SK-N-DZ (cell line): ENCODE measurements at regions not wholly inside any gene's neighbourhood (a gene's known extent, or its start where the extent isn't known, plus 50 kb on each side); places are given as distances from the start of the nearest gene placed in this dataset.
"Not testable (repeated sequence)": the region's sequence is repeated elsewhere in the genome, so short reads cannot be mapped to it uniquely, and the experiment has no call there.

Experiments used
- DNase-seq: peaks from one replicate; pipeline ENCODE4 v3.0.0-alpha.2; 2015; ENCODE audit warnings: low spot score

DNA sequence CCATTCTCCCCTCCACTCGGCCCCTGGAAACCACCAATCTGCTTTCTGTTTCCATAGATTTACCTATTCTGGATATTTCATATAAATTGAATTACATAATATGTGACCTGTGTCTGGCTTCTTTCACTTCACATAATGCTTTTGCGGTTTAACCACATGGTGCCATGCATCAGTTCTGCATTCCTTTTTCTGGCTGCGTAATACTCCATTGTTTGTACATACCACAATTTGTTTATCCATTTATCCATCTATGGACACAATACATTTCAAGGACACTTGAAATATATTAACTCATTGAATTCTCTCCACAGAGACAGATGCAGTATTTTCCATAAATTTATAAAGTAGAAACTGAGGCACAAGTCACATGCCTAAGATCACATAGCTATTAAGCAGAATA is 110.3 kb upstream of the ETV6 start:
- no peak for DNase-seq

DNA sequence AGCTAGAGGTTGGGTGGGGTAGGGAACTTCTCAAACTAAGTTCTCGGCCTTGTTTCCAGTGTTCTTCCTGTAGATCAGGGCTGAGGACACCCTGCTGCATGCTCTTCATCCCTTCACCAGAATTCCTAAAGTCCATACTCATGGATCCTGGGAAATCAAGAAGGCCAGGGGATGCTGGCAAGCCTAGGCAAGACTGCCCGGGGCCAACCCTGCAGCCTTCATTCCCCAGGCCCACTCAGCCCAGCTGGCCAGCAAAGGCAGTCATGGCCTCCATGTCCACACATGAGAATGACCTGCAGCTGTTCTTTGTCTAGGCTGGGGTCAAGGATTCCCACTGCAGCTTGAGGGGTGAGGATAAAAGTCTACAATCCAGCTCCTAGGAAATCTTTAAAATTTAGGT is 109.3 kb upstream of the ETV6 start:
- DNase-seq: no peak

DNA sequence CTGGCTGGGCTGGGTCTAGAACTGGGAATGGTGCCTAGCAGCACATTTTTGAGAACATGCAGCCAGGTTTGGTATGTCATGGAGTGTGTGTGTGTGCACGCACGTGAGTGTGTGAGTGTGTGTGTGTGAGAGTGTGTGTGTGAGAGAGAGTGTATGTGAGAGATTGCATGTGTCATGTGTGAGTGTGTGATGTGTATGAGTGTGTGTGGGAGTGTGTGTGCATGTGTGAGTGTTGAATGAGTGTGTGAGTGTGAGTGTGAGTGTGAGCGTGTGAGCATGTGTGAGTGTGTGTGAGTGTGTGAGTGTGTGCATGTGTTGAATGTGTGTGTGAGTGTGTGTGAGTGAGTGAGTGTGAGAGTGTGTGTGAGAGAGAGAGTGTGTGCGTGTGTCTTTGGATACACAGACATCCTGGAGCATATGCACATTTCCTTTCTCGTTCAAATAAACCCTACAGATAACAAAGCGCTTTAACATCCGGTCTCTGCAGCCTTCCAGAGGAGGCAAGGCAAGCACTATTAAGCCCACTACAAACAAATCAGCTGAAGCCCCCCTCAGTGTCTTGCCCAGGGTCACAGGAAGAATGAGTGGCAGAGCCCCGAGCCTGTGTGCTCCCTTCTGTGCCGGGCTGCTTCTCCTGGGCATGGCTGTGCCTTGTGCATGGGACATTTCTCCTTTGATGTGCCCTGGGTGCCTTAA is 108.7 kb upstream of the ETV6 start:
- no peak for DNase-seq

DNA sequence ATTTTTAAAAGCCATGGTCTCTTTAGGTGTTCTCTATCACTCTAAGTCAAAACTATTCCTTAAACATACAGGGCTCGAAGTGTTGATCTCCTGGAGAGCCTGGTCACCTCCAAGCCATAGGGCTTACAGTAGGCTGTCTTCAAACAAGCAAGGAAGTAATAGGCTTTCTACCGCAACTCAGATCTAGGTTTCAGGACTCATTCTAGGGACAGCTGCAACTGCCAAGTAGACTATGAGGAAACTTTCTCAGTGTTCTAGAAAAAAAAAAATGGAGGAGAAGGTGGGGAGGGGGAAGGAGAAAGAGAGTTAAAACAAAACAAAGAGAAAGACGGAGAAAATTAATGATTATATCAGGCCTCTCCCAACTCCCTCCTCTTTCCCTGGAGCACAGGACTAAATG is 106.9 kb upstream of the ETV6 start:
- no peak for DNase-seq

DNA sequence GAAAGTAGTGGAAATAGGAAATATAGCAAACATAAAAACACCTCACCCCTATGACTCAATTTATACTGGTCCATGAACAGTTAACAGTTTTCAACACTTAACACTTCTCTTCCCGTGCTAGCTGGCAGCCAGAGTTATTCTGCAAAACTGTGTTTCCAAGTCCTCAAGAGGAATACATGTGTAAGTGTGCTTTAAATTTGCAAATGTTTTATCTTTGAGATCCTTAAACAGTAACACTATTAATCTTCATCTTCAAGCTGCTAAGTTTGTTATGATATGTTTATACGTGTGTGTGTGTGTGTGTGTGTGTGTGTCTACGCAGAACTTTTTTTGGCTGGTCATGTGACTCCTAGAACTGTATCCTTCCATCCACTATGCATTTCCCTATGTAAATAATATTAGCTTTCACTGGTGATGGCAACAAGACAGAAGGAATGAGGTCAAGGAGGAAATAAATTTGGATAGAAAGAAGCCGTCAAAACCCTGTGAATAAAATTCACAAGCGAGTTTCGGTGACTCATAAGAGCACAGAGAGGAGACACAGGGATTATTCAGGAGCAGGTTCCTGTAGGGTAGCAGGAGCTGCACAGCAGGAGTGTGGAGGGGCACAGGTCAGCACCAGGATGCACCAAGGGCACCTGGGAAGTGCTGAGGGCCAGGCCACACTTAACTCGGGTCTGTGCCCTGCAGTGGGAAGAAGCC is 105.9 kb upstream of the ETV6 start:
- no peak for DNase-seq

DNA sequence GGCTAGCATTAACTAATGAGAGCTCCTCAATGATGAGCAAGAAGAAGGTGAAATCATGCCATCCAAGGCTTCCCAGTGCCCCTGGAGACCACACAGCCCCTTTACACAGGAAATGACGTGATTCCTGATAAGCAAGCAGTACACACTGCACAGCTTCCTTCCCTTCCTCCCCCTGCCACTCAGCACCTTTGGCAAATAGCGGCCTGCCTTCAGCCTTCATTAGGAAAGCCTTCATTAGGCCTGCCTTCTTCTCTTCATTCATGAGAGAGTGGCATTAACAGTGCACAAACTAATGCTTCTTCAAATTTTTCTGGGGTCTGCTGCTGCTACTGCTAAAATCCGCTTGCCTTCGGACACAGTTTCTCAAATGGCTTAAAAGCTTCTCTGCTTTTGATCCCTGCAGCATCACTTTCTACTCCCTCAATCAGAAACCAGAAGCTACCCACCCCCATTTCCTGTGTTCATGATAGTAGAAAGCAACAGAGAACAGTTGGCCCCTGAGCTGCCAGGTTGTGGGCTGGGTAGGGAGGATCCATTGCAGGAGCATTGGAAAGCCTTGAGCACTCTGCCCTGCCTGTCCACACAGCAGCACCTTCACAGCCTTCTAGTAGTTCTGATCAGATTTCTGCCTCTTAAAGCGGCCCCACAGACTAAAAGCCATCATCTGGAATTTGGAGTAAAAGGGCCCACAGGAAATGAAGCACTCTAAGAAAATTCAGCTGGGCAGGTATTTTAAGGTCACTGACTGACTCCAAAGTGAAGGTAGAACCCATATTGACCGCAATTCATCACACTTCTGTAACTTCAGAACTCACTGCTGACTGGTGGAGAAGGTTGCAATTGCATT is 103.8 kb upstream of the ETV6 start:
- DNase-seq: no peak

DNA sequence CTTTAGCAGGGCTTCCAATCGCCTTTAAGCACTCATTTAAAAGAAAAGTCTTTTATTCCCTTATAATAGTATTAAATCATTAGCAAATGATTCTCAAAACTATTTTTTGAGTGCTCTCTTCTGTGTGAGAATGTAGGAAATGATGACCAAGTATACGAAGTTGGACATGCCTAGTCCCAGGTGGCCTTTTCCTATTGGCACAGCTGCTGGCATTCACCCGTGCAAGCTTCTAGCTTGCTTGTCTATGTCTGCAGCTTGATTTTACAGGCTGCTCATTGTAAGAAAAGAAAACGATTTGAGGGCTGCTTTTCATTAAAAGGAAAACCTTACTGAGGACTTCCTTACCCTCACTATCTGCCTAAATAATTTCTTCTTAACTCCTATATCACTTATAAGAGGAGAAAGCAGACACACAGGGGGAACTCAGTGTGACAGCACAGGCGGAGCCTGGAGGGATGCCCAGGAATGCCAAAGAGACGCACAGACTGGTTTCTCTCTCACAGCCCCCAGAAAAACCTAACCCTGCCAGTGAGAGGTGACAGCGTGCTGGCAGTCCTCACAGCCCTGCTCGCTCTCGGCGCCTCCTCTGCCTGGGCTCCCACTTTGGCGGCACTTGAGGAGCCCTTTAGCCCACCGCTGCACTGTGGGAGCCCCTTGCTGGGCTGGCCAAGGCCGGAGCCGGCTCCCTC is 102.7 kb upstream of the ETV6 start:
- DNase-seq: not testable (repeated sequence)

DNA sequence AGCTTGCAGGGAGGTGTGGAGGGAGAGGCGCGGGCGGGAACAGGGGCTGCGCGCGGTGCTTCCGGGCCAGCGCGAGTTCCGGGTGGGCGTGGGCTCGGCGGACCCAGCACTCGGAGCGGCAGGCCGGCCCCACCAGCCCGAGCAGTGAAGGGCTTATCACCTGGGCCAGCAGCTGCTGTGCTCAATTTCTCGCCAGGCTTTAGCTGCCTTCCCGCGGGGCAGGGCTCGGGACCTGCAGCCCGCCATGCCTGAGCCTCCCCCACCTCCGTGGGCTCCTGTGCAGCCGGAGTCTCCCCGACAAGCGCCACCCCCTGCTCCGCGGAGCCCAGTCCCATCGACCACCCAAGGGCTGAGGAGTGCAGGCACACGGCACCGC is 102.2 kb upstream of the ETV6 start:
- DNase-seq: not testable (repeated sequence)

DNA sequence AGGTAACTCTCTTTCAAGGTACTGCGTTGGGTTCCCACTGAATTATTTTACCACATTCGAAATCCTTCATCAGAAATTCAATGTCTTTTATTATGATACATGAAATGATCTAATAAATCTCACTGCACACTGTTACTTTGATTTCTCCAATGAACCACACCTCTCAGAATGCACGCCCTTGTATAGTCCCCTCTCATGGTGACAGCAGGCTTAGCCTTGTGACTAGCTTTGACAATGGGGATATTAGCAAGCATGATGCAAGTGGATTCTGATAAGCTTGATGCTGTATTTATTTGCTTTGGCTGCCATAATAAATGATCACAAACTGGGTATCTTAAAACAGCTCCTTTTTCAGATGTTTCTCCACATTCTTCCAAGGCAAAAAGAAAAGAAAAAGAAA is 100.4 kb upstream of the ETV6 start:
- DNase-seq: no peak

DNA sequence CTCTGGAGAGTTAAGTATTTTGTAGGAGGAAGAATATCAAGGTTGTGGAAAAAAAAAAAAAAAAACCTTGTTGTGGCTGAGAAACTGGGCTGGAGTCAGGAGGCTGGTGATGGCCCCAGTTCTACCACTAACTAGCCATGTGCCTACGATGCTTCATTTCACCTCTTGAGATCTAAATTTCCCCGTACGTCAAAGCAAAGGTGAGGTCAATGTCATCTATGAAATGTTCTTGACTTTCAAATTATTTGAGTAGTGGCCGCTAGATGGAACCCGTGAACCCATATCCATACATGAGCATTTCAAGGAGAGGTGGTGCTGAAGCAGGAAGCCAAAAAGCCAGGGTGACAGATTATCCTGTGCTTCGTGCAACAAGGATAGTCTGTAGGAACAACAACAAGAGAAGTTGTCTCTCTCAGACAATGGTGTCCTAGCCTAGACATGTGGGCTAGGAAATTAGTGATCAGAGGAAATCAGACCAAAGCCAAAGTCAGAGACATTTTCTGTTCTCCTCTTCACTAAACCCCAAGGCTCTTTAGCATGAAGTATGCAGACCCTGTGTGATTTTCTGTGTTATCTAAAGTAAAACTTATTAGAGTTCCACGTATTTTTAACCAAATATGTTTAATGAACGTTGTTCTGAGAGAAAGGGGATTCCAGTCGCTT is 95.5 kb upstream of the ETV6 start:
- DNase-seq: peak; percentile 75

DNA sequence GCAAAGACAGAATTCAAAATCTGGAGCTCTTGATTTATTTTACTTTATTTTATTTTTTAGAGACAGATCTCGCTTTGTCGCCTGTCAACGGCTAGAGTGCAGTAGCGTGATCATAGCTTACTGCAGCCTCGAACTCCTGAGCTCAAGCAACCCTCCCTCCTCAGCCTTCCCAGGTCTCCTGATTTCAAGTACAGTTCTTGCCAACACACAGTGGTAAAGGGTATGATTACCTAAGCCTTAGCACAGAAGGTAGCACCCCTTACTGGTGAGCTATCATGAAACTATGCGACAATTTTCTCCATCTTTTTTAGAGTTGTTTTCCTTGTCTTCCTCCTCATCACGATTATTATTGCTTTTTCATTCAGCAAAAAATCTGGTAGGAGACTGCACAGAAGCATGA is 94.3 kb upstream of the ETV6 start:
- DNase-seq: no peak

DNA sequence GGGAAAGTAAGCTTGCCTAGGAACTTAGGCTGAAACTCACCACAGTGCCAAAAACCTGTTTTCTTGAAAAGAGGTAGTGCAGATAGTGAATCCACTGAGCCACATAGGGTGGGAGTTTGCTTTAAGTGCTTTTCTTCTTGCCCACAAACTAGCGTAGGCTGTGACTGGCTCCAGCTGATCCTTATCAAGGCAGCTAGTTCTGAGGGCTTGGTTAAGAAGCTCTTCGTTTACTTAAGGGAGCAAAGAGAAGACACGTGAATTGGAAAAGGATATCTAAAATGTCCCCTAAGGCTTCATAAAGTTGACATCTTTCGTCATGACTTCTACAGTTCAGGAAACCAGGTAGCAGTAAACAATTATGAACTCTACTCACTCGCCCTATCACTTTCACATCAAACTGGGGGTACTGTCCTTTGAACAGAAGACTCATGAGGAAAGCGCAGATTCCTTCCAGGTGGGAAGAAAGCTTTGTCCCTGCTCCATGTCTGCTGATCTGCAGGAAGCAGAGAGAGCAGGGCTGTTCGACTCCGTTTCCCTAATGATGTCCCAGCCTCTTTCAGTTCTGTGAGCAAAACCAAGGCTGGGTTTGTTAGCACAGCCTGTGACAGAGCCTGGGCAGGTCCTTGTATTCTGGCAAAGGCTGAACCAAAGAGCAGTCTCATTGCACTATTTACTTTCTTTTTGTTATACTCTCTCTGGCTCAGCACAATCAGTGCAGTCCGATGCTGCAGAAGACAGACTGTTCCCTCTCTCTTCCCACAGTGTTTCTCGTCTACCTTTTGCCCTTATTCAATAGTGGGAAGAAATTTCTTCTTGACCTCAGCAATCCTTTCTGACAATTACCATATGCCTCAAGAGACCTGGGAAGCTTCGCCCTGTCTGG is 93.5 kb upstream of the ETV6 start:
- peak; percentile 27 for DNase-seq

DNA sequence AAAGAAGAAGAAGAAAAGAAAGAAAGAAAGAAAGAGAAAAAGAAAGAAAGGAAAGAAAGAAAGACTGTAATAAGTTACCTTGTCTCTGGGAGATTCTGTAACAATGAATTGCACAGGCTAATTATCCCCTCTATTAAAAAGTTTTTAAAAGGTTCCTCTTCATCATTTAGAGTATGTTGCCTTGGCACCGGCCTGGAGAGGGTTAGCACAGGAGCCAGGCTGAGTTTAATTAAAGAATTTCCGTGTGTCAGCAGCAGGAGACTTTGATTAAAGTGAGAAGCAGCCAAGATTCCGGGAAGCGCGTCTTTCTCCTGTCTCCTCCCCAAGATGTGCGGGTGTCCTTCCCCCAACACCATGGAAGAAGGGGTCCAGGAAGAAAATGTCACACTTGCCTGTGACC is 92.8 kb upstream of the ETV6 start:
- no peak for DNase-seq

DNA sequence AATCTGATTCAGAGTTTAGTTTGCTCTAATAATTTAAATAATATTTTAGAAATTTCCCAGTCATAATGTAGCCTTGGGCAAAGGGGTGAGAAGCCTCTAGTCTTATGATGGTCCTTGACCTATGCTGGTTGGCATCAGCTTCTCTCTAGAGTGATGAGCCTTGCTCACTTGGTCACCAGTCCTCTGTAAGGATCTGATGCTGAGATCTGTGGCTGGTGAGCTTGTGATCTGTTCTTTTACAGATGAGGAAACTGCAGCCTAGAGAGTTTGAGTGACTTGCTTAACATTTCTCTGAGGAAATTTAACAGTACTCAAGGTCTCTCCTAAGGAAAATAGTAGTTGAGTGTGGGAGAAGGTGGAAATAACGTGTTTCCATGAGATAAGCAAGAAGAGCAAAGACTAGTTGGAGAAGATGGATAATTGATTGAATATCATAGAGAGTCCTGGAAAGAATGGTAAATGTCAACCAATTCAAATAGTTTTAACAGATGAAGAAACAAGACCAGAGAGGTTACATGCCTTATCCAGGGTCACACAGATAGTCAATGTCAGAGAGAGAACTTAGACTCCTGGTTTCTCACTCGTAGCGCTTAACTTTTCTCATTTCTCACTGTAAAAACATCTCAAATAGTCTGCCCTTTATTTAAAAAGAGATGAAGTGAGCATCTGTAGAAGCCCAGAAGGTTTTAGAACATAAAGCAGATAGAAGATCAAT is 89.7 kb upstream of the ETV6 start:
- DNase-seq: no peak

DNA sequence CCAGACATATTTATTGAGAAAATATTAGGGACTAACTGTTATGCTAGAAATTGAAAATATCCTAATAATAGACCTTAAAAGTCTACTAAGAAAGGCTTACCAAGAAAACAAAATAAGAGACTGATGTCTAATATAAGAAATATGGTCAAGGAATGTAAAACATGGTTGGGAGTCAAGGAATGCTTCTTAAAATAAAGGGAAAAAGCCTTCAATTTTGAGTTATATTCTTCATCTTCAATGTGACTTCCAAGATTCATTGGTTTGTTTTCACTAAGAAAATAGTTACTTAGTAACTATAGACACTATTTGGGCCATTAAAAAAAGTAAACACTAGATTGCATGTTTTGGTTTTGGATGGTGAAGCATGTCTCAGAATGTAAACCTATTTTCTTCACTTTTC is 88.1 kb upstream of the ETV6 start:
- DNase-seq: no peak

DNA sequence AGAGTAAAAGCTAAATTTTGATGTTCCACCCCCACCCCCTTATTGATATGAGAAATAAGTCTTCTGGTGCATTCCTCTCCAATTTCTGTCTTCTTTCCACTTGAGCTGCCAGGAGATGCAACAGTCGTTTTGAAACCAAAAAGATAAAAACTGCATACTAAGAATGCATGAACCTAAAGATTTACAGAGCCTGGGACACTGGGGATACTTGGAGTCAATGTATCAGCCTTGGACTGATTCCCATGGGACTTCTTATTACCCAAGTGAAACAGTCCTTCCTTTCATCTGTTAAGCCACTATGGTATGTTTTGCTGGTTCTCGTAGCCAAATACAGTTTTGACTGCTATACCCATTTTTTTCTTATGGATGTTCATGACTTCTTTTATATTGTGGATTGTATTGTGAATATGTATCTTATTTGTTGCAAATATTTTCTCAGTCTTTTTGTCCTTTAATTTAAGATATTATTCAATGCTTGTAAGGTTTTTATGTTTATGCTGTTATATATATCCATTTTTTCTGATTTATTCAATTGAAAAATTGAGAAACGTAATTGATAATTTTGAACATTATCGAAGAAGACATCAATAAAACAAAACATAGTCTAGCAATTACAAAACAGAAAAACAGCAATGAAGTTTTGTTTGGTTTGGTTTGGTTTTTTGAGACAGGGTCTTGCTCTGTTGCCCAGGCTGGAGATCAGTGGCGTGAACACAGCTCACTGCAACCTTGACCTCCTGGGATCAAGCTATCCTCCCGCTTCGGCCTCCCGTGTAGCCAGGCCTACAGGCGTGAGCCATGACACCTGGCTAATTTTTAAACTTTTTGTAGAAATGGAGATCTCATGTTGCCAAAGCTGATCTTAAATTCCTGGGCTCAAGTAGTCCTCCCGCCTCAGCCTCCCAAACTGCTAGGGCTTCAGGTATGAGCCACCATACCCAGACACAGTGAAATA is 85.4 kb upstream of the ETV6 start:
- no peak for DNase-seq

DNA sequence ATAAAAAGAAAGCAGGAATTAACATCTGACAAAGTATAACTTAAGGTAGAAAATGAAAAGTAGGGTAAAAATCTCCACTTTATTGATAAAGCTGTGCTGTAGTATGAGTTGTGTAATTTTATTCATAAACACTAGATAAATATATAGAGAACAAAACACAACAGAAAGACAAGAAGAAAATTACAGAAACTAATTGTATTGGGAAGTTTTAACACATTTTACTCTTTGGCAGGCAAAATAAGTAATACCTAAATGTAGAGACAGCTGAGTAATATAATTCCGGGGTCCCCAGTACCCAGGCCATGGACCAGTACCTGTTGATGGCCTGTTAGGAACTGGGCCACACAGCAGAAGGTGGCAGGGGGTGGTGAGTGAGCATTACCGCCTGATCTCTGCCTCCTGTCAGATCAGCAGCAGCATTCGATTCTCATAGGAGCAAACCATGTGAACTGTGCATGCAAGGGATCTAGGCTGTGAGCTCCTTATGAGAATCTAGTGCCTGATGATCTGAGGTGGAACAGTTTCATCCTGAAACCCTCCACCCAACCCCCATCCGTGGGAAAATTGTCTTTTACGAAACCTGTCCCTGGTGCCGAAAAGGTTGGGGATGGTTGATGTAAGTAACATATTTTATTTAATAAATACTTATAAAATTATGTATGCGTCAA is 84.4 kb upstream of the ETV6 start:
- no peak for DNase-seq

DNA sequence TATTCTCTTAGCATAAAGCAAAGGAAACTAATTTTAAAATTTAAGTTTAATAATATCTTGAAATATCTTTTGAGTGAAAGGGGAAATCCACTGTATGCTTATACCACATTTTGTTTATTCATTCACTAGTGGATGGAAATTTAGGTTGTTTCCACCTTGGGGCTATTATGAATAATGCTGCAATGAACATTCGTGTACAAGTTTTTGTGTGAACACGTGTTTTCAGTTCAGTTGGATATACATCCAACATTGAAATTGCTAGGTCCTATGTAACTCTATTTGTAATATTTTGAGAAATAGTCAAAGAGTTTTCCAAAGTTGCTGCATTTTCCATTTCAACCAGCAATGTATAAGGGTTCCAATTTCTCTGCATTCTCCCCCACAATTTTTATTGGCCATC is 83.7 kb upstream of the ETV6 start:
- DNase-seq: no peak
